IMR-90 (cell line): ENCODE measurements at regions not wholly inside any gene's neighbourhood (a gene's known extent, or its start where the extent isn't known, plus 50 kb on each side); places are given as distances from the start of the nearest gene placed in this dataset.

Experiments
- ATAC-seq: fragments of 200-7000 bp; cut with Tn5 transposase; 2 replicates; pipeline ENCODE4 v1.9.1; 2020; ENCODE audit warnings: low read depth, mild to moderate bottlenecking, moderate library complexity
- BruUV-seq: library from RNA; stranded (reverse); fragments of 400-500 nt; replicated peaks from 2 replicates; lab custom pipeline; 2021; lab: Mats Ljungman, UMichigan
- CTCF ChIA-PET: fragments of 300-600 bp; formaldehyde crosslinking; extraction: SDS; loops from one replicate; lab custom pipeline; 2021; ENCODE audit warnings: antibody characterized with exemption; lab: Yijun Ruan, JAX
- POLR2A ChIA-PET: fragments of 300-600 bp; sonication (Branson Sonifier 250); formaldehyde crosslinking; loops from one replicate; lab custom pipeline; 2022; ENCODE audit warnings: antibody characterized with exemption; ENCODE audit not compliant: unreplicated experiment; lab: Charles Lee
- DNase-seq: peaks from one replicate; pipeline ENCODE4 v3.0.0; 2013
- H2AFZ ChIP-seq: replicated peaks from 2 replicates; pipeline ENCODE3; 2013; ENCODE audit warnings: low read length, mild to moderate bottlenecking; ENCODE audit not compliant: poor library complexity
- H2AK5ac ChIP-seq: 2 replicates; pipeline ENCODE4 v1.6.1; 2013; ENCODE audit warnings: low read depth, low read length, inconsistent platforms
- H2AK9ac ChIP-seq: replicated peaks from 2 replicates; pipeline ENCODE3; 2013; ENCODE audit warnings: mild to moderate bottlenecking, low read depth, low read length, moderate library complexity; ENCODE audit not compliant: poor library complexity
- H2BK120ac ChIP-seq: 2 replicates; pipeline ENCODE4 v1.6.1; 2013; ENCODE audit warnings: low read depth, low read length, inconsistent platforms
- H2BK15ac ChIP-seq: 3 replicates; pipeline ENCODE4 v1.6.1; 2013; ENCODE audit warnings: low read depth, low read length, inconsistent platforms
- H2BK20ac ChIP-seq: 2 replicates; pipeline ENCODE4 v1.6.1; 2013; ENCODE audit warnings: low read depth, mild to moderate bottlenecking, inconsistent platforms, low read length, moderate library complexity
- H2BK5ac ChIP-seq: 2 replicates; pipeline ENCODE4 v1.6.1; 2013; ENCODE audit warnings: mild to moderate bottlenecking, low read depth, low read length, inconsistent platforms; ENCODE audit not compliant: poor library complexity, severe bottlenecking
- H3K14ac ChIP-seq: replicated peaks from 2 replicates; pipeline ENCODE4 v1.6.1; 2013; ENCODE audit warnings: low read depth, low read length, inconsistent platforms
- H3K18ac ChIP-seq: 2 replicates; pipeline ENCODE4 v1.6.1; 2013; ENCODE audit warnings: low read depth, low read length, control low read depth
- H3K23ac ChIP-seq: 2 replicates; pipeline ENCODE4 v1.6.1; 2013; ENCODE audit warnings: low read depth, low read length, inconsistent platforms
- H3K27ac ChIP-seq: 2 replicates; pipeline ENCODE4 v1.5.1; 2013; ENCODE audit warnings: mild to moderate bottlenecking, control low read depth, low read length; ENCODE audit not compliant: insufficient read depth
- H3K27me3 ChIP-seq: 2 replicates; pipeline ENCODE4 v1.6.1; 2013; ENCODE audit warnings: low read length; ENCODE audit not compliant: control insufficient read depth, insufficient read depth
- H3K36me3 ChIP-seq: 2 replicates; pipeline ENCODE4 v1.6.1; 2013; ENCODE audit warnings: low read length, mixed read lengths; ENCODE audit not compliant: control insufficient read depth, insufficient read depth
- H3K4ac ChIP-seq: 2 replicates; pipeline ENCODE4 v1.6.1; 2013; ENCODE audit warnings: low read depth, low read length, inconsistent platforms
- H3K4me1 ChIP-seq: 2 replicates; pipeline ENCODE4 v1.6.1; 2013; ENCODE audit warnings: low read length, mixed read lengths; ENCODE audit not compliant: control insufficient read depth, insufficient read depth
- H3K4me2 ChIP-seq: 2 replicates; pipeline ENCODE4 v1.6.1; 2013; ENCODE audit warnings: low read depth, mild to moderate bottlenecking, control low read depth, low read length, moderate library complexity
- H3K4me3 ChIP-seq: 2 replicates; pipeline ENCODE4 v1.5.1; 2013; ENCODE audit warnings: low read depth, mild to moderate bottlenecking, control low read depth, low read length, moderate library complexity; ENCODE audit not compliant: insufficient read depth
- H3K56ac ChIP-seq: 2 replicates; pipeline ENCODE4 v1.6.1; 2013; ENCODE audit warnings: low read length, inconsistent platforms; ENCODE audit not compliant: insufficient read depth; ENCODE audit errors: extremely low read depth
- H3K79me1 ChIP-seq, 2 experiments: 2 replicates each; pipeline ENCODE4 v1.6.1; 2013; ENCODE audit warnings: low read length in 2 of 2, inconsistent platforms in 1 of 2, low read depth in 1 of 2
- H3K9ac ChIP-seq: 2 replicates; pipeline ENCODE4 v1.6.1; 2013; ENCODE audit warnings: low read depth, low read length, control low read depth
- H3K9me1 ChIP-seq: 2 replicates; pipeline ENCODE4 v1.6.1; 2013; ENCODE audit warnings: low read length, inconsistent platforms; ENCODE audit not compliant: insufficient read depth
- H3K9me3 ChIP-seq: 2 replicates; pipeline ENCODE4 v1.6.1; 2013; ENCODE audit warnings: low read length; ENCODE audit not compliant: control insufficient read depth, insufficient read depth
- H4K20me1 ChIP-seq: 2 replicates; pipeline ENCODE4 v1.6.1; 2013; ENCODE audit warnings: low read length, inconsistent platforms; ENCODE audit not compliant: insufficient read depth
- H4K5ac ChIP-seq: 2 replicates; pipeline ENCODE4 v1.6.1; 2013; ENCODE audit warnings: mild to moderate bottlenecking, low read depth, low read length, control low read depth
- H4K8ac ChIP-seq, 2 experiments: 2 replicates each; pipeline ENCODE4 v1.6.1; 2013; ENCODE audit warnings: low read depth in 2 of 2, low read length in 2 of 2, control low read depth in 1 of 2, inconsistent platforms in 1 of 2
- H4K91ac ChIP-seq: 2 replicates; pipeline ENCODE4 v1.6.1; 2013; ENCODE audit warnings: low read depth, low read length, inconsistent platforms; ENCODE audit not compliant: insufficient read depth
- CEBPB ChIP-seq: IDR thresholded peaks from 2 replicates; pipeline ENCODE4 v1.6.1; 2012; ENCODE audit warnings: low read depth, low read length, improper control_type of control experiment
- CHD1 ChIP-seq: IDR thresholded peaks from 2 replicates; pipeline ENCODE4 v1.6.1; 2012; ENCODE audit warnings: low read depth, low read length, improper control_type of control experiment
- MAFK ChIP-seq: IDR thresholded peaks from 2 replicates; pipeline ENCODE4 v1.6.1; 2012; ENCODE audit warnings: low read depth, low read length, improper control_type of control experiment
- WGBS, 2 experiments: methylation state at CpG; one replicate each; pipeline versions ENCODE4 v1.1.5 to v1.1.7; 2013; ENCODE audit warnings: missing lambda C conversion rate in 2 of 2; ENCODE audit not compliant: insufficient read length in 1 of 2; ENCODE audit errors: extremely low coverage in 2 of 2; 5-methylcytosine and 5-hydroxymethylcytosine counted together
- dilution Hi-C: fragments of 300-500 bp; cut with HindIII; formaldehyde crosslinking; loops from one replicate; pipeline ENCODE4 v1.14.3; 2018; ENCODE audit warnings: low sequenced_read_pairs; ENCODE audit not compliant: unreplicated experiment
- in situ Hi-C: fragments of 300-500 bp; cut with MboI; formaldehyde crosslinking; loops from 3 replicates; pipeline ENCODE4 v1.14.3; 2019; ENCODE audit warnings: low sequenced_read_pairs, inconsistent platforms, mixed read lengths
- intact Hi-C: fragments of 100-400 bp; cut with micrococcal nuclease; formaldehyde crosslinking; loops from 2 replicates; pipeline ENCODE4 v1.10.0; 2022

DNA sequence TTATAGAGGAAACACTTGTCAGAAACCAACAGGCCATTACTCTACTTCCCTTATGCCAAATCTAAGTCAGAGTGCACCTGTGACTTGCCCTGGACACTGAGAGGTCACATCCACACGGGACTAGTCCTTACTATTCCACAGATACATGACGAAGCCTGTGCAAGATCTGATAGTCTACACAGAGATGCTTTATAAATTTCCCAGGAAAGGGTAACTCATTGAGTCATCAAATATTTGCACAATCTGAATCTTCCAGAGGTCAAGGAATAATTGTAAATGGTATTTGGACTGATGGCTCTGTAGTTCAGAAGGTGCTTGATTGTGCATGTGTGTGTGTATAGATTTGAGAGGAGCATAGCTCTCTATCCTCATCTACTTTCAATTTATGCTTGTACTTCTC, 55.2 kb upstream of the JAK2 start:
- peaks cover 2% of the 10 kb centered on the region; the same call in 1 of the 2 replicates for H3K27me3 ChIP-seq
- ATAC-seq (peak; percentile 44), DNase-seq (peak; percentile 20)
- H2BK5ac ChIP-seq: no peak overlapping the region
- POLR2A ChIA-PET: no interaction called here
- H2BK20ac ChIP-seq: no peak overlapping the region
- H3K36me3 ChIP-seq: no peaks in the 10 kb centered on the region
- H4K20me1 ChIP-seq: no peaks in the 10 kb centered on the region
- no peak overlapping the region for H3K23ac ChIP-seq
- H2AFZ ChIP-seq: no peak overlapping the region
- no peak overlapping the region for H2AK9ac ChIP-seq
- in situ Hi-C loops (loop anchor here (10.0 kb wide), 2 partner anchors 55 to 165 kb away; partner anchors contain the start of gene JAK2), dilution Hi-C loops (no loop called here), intact Hi-C loops (loop anchor here (5.0 to 10.0 kb wide), 3 partner anchors 52 to 545 kb away; partner anchors contain the start of gene RCL1)
- H3K4me2 ChIP-seq: no peak overlapping the region
- no peak overlapping the region for H3K27ac ChIP-seq
- BruUV-seq: no TSS peak
- H3K9me1 ChIP-seq: no peaks in the 10 kb centered on the region
- H4K5ac ChIP-seq: no peak overlapping the region
- no peaks in the 10 kb centered on the region for H3K79me1 ChIP-seq
- H3K4me1 ChIP-seq: no peaks in the 10 kb centered on the region; the same call in 1 of the 2 replicates
- no peak overlapping the region for H4K8ac ChIP-seq
- no peak overlapping the region for H3K9ac ChIP-seq
- no peak overlapping the region for H3K4me3 ChIP-seq
- H3K56ac ChIP-seq: no peak overlapping the region
- H3K9me3 ChIP-seq: no peaks in the 10 kb centered on the region
- CTCF ChIA-PET: no interaction called here
- no peak overlapping the region for H2BK120ac ChIP-seq
- no peak overlapping the region for H3K18ac ChIP-seq
- no peak overlapping the region for H2AK5ac ChIP-seq
- no peak overlapping the region for H3K4ac ChIP-seq
- WGBS, 2 experiments: 17% methylated on average over 1 of the region's 2 CpGs; no CpG with 5 or more reads in 1 of the 2 experiments
- no peak overlapping the region for H4K91ac ChIP-seq
- no peak overlapping the region for H2BK15ac ChIP-seq
- no peak overlapping the region for H3K14ac ChIP-seq
- no peak for TF ChIP-seq CHD1
- no peak for TF ChIP-seq MAFK
- peak; percentile 16; the same call in 1 of the 2 replicates for TF ChIP-seq CEBPB
